SJCRH30 (cell line): ENCODE measurements at regions not wholly inside any gene's neighbourhood (a gene's known extent, or its start where the extent isn't known, plus 50 kb on each side); places are given as distances from the start of the nearest gene placed in this dataset.
A peak's percentile ranks its signal among the peaks of the same experiment; 100 is the strongest.

Experiments used
- DNase-seq, 2 experiments: peaks; one replicate each; pipeline ENCODE4 v3.0.0-alpha.2; 2015 to 2020
- H3K27ac ChIP-seq: fragments of 250-450 bp; sonication (Bioruptor Pico); 2 replicates; pipeline ENCODE4 v1.5.1; 2020; ENCODE audit warnings: mild to moderate bottlenecking, moderate library complexity
- H3K27me3 ChIP-seq: fragments of 250-450 bp; sonication (Bioruptor Pico); 2 replicates; pipeline ENCODE4 v1.5.1; 2020; ENCODE audit warnings: mild to moderate bottlenecking, moderate library complexity
- H3K36me3 ChIP-seq: fragments of 250-450 bp; sonication (Bioruptor Pico); 2 replicates; pipeline ENCODE4 v1.5.1; 2020; ENCODE audit warnings: mild to moderate bottlenecking, moderate library complexity
- H3K4me1 ChIP-seq: fragments of 250-450 bp; sonication (Bioruptor Pico); 2 replicates; pipeline ENCODE4 v1.5.1; 2020; ENCODE audit warnings: mild to moderate bottlenecking, moderate library complexity
- H3K4me3 ChIP-seq: fragments of 250-450 bp; sonication (Bioruptor Pico); 2 replicates; pipeline ENCODE4 v1.5.1; 2020; ENCODE audit warnings: mild to moderate bottlenecking, moderate library complexity
- H3K9me3 ChIP-seq: fragments of 250-450 bp; sonication (Bioruptor Pico); replicated peaks from 2 replicates; pipeline ENCODE4 v1.5.1; 2020; ENCODE audit warnings: mild to moderate bottlenecking, moderate library complexity

DNA sequence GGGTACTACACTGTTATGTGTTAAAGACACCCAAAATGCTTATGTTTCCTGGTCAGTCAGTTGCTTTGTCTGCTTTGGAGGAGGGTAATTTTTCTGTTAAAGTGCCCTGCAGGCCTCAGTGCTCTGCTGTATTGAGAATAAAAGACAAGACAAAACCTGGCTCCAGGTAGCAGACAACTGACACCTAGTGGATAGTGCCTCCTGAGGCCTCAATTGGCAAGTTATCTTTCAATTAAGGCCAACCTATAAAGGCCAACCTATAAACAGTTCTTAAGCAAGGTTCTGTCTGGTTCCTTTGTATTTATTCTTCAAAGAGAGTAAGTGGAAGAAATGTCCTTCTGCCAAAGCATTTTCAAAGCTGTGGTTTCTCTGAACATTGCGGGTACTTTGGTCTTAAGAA lies 773.8 kb downstream of the MECOM start:
- no peaks in the 10 kb centered on the region for H3K36me3 ChIP-seq
- H3K4me1 ChIP-seq: no peaks in the 10 kb centered on the region
- no peak for DNase-seq

DNA sequence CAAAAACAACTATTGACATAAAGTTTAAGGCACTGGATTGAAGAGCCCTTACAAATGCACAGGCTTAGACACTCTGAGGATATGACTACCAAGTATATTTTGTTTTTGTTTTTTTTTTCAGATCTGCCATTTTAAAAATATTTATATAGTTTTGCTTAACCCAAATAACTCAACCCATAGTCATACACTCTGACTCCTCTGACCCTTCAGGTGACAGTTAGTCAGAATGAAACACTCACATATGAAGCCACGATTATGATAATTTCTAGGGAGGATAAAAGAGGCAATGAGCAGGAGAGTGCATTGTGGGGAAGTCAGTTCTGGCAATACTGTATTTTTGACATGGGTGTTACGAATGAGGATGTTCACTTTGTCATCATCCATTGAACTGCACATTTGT lies 774.7 kb downstream of the MECOM start:
- no peak overlapping the region for H3K4me3 ChIP-seq
- no peak for DNase-seq
- H3K9me3 ChIP-seq: no peaks in the 10 kb centered on the region
- no peaks in the 10 kb centered on the region for H3K27me3 ChIP-seq
- H3K4me1 ChIP-seq: no peaks in the 10 kb centered on the region
- H3K36me3 ChIP-seq: no peaks in the 10 kb centered on the region
- H3K27ac ChIP-seq: no peak overlapping the region

More for the DNA sequence above, 773.8 kb downstream of the MECOM start:
- Histone ChIP-seq H3K27me3 (no peaks in the 10 kb centered on the region), H3K4me3 (no peak overlapping the region), H3K27ac (no peak overlapping the region), H3K9me3 (no peaks in the 10 kb centered on the region)

- no peaks in the 10 kb centered on the region for H3K9me3 ChIP-seq
- H3K27me3 ChIP-seq: no peaks in the 10 kb centered on the region
- H3K4me3 ChIP-seq: no peak overlapping the region
- H3K27ac ChIP-seq: no peak overlapping the region
- DNase-seq: no peak
- H3K4me1 ChIP-seq: no peaks in the 10 kb centered on the region
- no peaks in the 10 kb centered on the region for H3K36me3 ChIP-seq
Measured at GRCh38 chr3:168885028-168885427, 778.5 kb downstream of the MECOM start.

- H3K27me3 ChIP-seq: no peaks in the 10 kb centered on the region
- no peaks in the 10 kb centered on the region for H3K4me1 ChIP-seq
- DNase-seq: peak in 1 of 2 experiments; percentile 7
- no peak overlapping the region for H3K4me3 ChIP-seq
- H3K9me3 ChIP-seq: no peaks in the 10 kb centered on the region
- no peak overlapping the region for H3K27ac ChIP-seq
- no peaks in the 10 kb centered on the region for H3K36me3 ChIP-seq
Measured at GRCh38 chr3:168884353-168884903, 779.1 kb downstream of the MECOM start.

GRCh38 chr3:168883145-168883544 lies 780.4 kb downstream of the MECOM start:
- Histone ChIP-seq H3K4me1 (no peaks in the 10 kb centered on the region; the same call in 1 of the 2 replicates), H3K27ac (no peak overlapping the region), H3K9me3 (no peaks in the 10 kb centered on the region), H3K27me3 (no peaks in the 10 kb centered on the region), H3K4me3 (no peak overlapping the region), H3K36me3 (no peaks in the 10 kb centered on the region)
- DNase-seq: no peak

GRCh38 chr3:168881804-168882203 lies 781.7 kb downstream of the MECOM start:
- no peak overlapping the region for H3K27ac ChIP-seq
- no peaks in the 10 kb centered on the region for H3K27me3 ChIP-seq
- no peak for DNase-seq
- H3K4me1 ChIP-seq: no peaks in the 10 kb centered on the region; the same call in 1 of the 2 replicates
- H3K9me3 ChIP-seq: no peaks in the 10 kb centered on the region
- no peak overlapping the region for H3K4me3 ChIP-seq
- no peaks in the 10 kb centered on the region for H3K36me3 ChIP-seq

DNA sequence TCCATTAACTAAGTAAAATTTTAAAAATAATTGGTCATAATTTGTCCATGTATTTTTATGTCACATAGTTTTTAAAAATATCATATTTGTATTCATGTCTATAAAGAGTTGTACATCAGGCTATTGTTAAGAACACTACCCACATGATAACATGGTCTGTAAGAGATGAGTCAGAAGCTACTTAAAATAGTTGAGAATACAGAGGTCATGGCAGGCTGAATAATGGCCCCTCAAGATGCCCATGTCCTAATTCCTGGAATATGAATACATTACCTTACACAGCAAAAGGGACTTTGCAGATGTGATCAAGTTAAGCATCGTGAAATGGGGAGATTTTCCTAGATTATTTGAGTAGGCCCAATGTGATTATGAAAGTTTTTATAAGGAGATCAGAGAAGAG lies 782.9 kb upstream of the GOLIM4 start:
- Histone ChIP-seq H3K27ac (no peak overlapping the region), H3K4me1 (no peaks in the 10 kb centered on the region; the same call in 1 of the 2 replicates), H3K27me3 (no peaks in the 10 kb centered on the region), H3K4me3 (no peak overlapping the region), H3K9me3 (no peaks in the 10 kb centered on the region), H3K36me3 (no peaks in the 10 kb centered on the region)
- no peak for DNase-seq

DNA sequence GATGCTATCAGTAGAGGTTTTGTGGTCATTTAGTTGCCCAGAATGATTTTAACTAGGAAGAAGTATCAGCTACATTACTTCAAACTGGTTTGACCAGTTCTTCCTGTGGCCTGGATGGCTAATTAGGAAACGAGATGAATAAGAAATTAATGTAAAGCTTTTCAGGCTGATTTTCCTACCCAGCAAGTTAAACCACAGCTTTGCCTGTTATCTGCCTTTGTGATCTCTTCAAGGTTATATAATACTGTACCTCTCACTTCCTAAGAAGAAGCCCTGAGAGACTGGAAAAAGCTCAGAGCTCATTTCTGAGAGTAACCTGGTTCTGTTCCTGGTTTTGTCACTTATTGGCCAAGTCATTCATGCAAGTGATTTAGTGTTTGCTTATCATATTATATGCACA lies 782.2 kb upstream of the GOLIM4 start:
- Histone ChIP-seq H3K4me3 (no peak overlapping the region), H3K27ac (no peak overlapping the region), H3K27me3 (no peaks in the 10 kb centered on the region), H3K4me1 (no peaks in the 10 kb centered on the region; the same call in 1 of the 2 replicates), H3K36me3 (no peaks in the 10 kb centered on the region), H3K9me3 (no peaks in the 10 kb centered on the region)
- DNase-seq: no peak

GRCh38 chr3:168876346-168877035 lies 780.8 kb upstream of the GOLIM4 start:
- Histone ChIP-seq H3K27ac (no peak overlapping the region), H3K9me3 (no peaks in the 10 kb centered on the region), H3K4me3 (no peak overlapping the region), H3K4me1 (no peaks in the 10 kb centered on the region; the same call in 1 of the 2 replicates), H3K27me3 (no peaks in the 10 kb centered on the region), H3K36me3 (no peaks in the 10 kb centered on the region)
- peak in 1 of 2 experiments; percentile 5 for DNase-seq

GRCh38 chr3:168872826-168873225 lies 777.1 kb upstream of the GOLIM4 start:
- Histone ChIP-seq H3K9me3 (no peaks in the 10 kb centered on the region), H3K4me3 (no peak overlapping the region), H3K27ac (no peak overlapping the region), H3K36me3 (no peaks in the 10 kb centered on the region), H3K27me3 (no peaks in the 10 kb centered on the region), H3K4me1 (no peaks in the 10 kb centered on the region)
- DNase-seq: no peak

- H3K4me1 ChIP-seq: no peaks in the 10 kb centered on the region
Measured at GRCh38 chr3:168870892-168871291, 775.2 kb upstream of the GOLIM4 start.

GRCh38 chr3:168865022-168865551 lies 769.4 kb upstream of the GOLIM4 start:
- Histone ChIP-seq H3K4me1 (no peaks in the 10 kb centered on the region), H3K27ac (no peak overlapping the region), H3K4me3 (no peak overlapping the region), H3K27me3 (no peaks in the 10 kb centered on the region), H3K36me3 (no peaks in the 10 kb centered on the region), H3K9me3 (no peaks in the 10 kb centered on the region)
- peak in 1 of 2 experiments; percentile 39 for DNase-seq

More at GRCh38 chr3:168870892-168871291, 775.2 kb upstream of the GOLIM4 start:
- H3K4me3 ChIP-seq: no peak overlapping the region
- no peaks in the 10 kb centered on the region for H3K27me3 ChIP-seq
- no peaks in the 10 kb centered on the region for H3K36me3 ChIP-seq
- DNase-seq: no peak
- H3K9me3 ChIP-seq: no peaks in the 10 kb centered on the region
- H3K27ac ChIP-seq: no peak overlapping the region

DNA sequence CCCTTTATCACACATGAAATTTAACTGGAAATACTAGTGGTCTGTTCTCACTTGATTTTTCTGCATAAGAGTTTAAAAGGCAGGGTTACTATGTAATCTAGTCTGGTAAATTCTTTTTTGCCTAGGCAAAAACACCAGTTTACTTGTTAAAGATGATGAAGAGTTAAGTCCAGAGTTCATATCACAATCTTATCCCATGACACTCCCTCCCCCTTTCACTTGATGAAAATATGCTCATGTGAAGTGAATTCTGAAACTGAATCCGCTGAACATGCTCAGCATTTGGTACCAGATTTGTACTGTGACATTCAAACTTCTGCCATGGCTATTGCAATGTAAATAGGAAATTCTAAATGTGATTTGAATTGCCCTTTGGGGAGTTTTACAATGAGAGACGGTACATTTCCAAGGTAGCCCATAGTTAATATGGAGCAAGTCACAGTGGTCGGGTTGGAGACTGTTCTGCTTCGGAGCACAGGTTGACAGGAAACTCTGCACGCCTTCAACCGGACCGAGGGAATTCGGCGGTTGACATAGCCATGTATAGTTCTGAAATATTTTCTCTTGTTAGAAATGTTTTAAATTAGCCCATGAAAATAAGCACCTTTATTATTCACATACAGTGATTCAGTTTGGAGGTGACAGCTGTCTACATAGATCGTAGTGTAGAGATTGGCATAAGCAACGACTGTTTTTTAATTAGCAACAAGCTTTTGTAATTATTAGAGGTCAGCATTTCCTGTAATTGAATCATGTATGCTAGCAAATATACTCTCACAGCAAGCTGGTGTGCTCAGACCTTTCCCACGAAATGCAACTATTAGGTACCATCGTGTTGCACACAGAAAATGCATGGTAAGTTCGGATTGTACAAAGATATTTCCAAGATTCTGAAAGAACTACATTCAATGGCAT lies 768.6 kb upstream of the GOLIM4 start:
- no peak overlapping the region for H3K4me3 ChIP-seq
- no peak for DNase-seq
- H3K36me3 ChIP-seq: no peaks in the 10 kb centered on the region
- no peaks in the 10 kb centered on the region for H3K27me3 ChIP-seq
- H3K4me1 ChIP-seq: no peaks in the 10 kb centered on the region
- H3K27ac ChIP-seq: no peak overlapping the region
- H3K9me3 ChIP-seq: no peaks in the 10 kb centered on the region

- Histone ChIP-seq H3K4me1 (no peaks in the 10 kb centered on the region), H3K27ac (no peak overlapping the region), H3K9me3 (no peaks in the 10 kb centered on the region), H3K36me3 (no peaks in the 10 kb centered on the region), H3K4me3 (no peak overlapping the region), H3K27me3 (no peaks in the 10 kb centered on the region)
- DNase-seq: no peak
Measured at GRCh38 chr3:168863561-168863960, 767.8 kb upstream of the GOLIM4 start.

- Histone ChIP-seq H3K27ac (no peak overlapping the region), H3K4me1 (no peaks in the 10 kb centered on the region), H3K4me3 (no peak overlapping the region), H3K9me3 (no peaks in the 10 kb centered on the region), H3K27me3 (no peaks in the 10 kb centered on the region), H3K36me3 (no peaks in the 10 kb centered on the region)
- peak; percentile 4 to 33 for DNase-seq
Measured at GRCh38 chr3:168862466-168862865, 766.7 kb upstream of the GOLIM4 start.
